HCT116 (cell line): ENCODE measurements at regions not wholly inside any gene's neighbourhood (a gene's known extent, or its start where the extent isn't known, plus 50 kb on each side); places are given as distances from the start of the nearest gene placed in this dataset.

Experiments used
- ATAC-seq: fragments of 200-7000 bp; cut with Tn5 transposase; 2 replicates; pipeline ENCODE4 v1.9.1; 2020; ENCODE audit warnings: mild to moderate bottlenecking, moderate library complexity
- BruUV-seq: library from RNA; stranded (reverse); fragments of 400-500 nt; replicated peaks from 2 replicates; lab custom pipeline; 2021; lab: Mats Ljungman, UMichigan
- CTCF ChIA-PET: fragments of 300-600 bp; sonication (Branson Sonifier 250); formaldehyde crosslinking; loops from one replicate; lab custom pipeline; 2021; ENCODE audit warnings: antibody characterized with exemption; lab: Charles Lee
- POLR2A ChIA-PET: fragments of 300-600, 350-600 bp; sonication (Branson Sonifier 250); formaldehyde crosslinking; loops from one replicate; lab custom pipeline; 2021; ENCODE audit warnings: antibody characterized with exemption; lab: Charles Lee
- RAD21 ChIA-PET, 2 experiments: fragments of 300-600 bp; sonication (Branson Sonifier 250); formaldehyde crosslinking; loops; one replicate each; lab custom pipeline; 2023; ENCODE audit warnings: low total read pairs in 2 of 2; ENCODE audit not compliant: uncharacterized antibody in 2 of 2, unreplicated experiment in 2 of 2, low non-redundant PET in 1 of 2; lab: Charles Lee
- DNase-seq: peaks from one replicate; pipeline ENCODE4 v3.0.0-alpha.2; 2010; ENCODE audit warnings: low read depth, low spot score
- H2AFZ ChIP-seq: fragments of 200-600 bp; shearing (Covaris generic), sonication (generic); 2 replicates; pipeline ENCODE4 v1.6.1; 2017; ENCODE audit warnings: low read depth, mixed run types, mixed read lengths, antibody characterized with exemption, low read length; ENCODE audit not compliant: poor library complexity, severe bottlenecking
- H3K27ac ChIP-seq: 2 replicates; pipeline ENCODE4 v1.5.1; 2012; ENCODE audit warnings: low read depth, low read length
- H3K27me3 ChIP-seq: fragments of 200-600 bp; sonication (generic); 2 replicates; pipeline ENCODE4 v1.6.1; 2016; ENCODE audit warnings: mixed run types, low read length, mixed read lengths; ENCODE audit not compliant: insufficient read depth
- H3K36me3 ChIP-seq, 2 experiments: fragments of 200-500 bp in 1 of 2; fragments of 200-600 bp in 1 of 2; sonication (Bioruptor generic) in 1 of 2; sonication (generic) in 1 of 2; 2 replicates each; pipeline versions ENCODE4 v1.5.1 to v1.6.1; 2014 to 2016; ENCODE audit warnings: low read length in 2 of 2, inconsistent platforms in 1 of 2, mixed read lengths in 1 of 2, mixed run types in 1 of 2; ENCODE audit not compliant: insufficient read depth in 2 of 2, control insufficient read depth in 1 of 2
- H3K4me1 ChIP-seq, 2 experiments: fragments of 200-600 bp in 1 of 2; sonication (generic) in 1 of 2; 2 replicates each; pipeline versions ENCODE4 v1.5.1 to v1.6.1; 2012 to 2017; ENCODE audit warnings: low read length in 2 of 2, inconsistent platforms in 1 of 2, mild to moderate bottlenecking in 1 of 2, mixed read lengths in 1 of 2, mixed run types in 1 of 2, moderate library complexity in 1 of 2; ENCODE audit not compliant: insufficient read depth in 2 of 2, control insufficient read depth in 1 of 2
- H3K4me2 ChIP-seq: fragments of 200-600 bp; sonication (generic); 2 replicates; pipeline ENCODE4 v1.6.1; 2017; ENCODE audit warnings: mixed run types, low read length, mixed read lengths
- H3K4me3 ChIP-seq, 2 experiments: fragments of 200-600 bp in 1 of 2; sonication (generic) in 1 of 2; replicated peaks in 1 of 2; 2 replicates each; pipeline ENCODE4 v1.5.1; 2011 to 2016; ENCODE audit warnings: low read length in 2 of 2, control low read depth in 1 of 2, low read depth in 1 of 2, mild to moderate bottlenecking in 1 of 2, mixed read lengths in 1 of 2, mixed run types in 1 of 2
- H3K79me2 ChIP-seq: fragments of 200-600 bp; sonication (generic); 2 replicates; pipeline ENCODE4 v1.6.1; 2017; ENCODE audit warnings: mild to moderate bottlenecking, mixed run types, low read length, moderate library complexity, mixed read lengths; ENCODE audit not compliant: insufficient read depth
- H3K9ac ChIP-seq: fragments of 200-600 bp; sonication (generic); 2 replicates; pipeline ENCODE4 v1.6.1; 2016; ENCODE audit warnings: low read length, mixed read lengths
- H3K9me2 ChIP-seq: fragments of 200-600 bp; sonication (generic), shearing (Covaris generic); 2 replicates; pipeline ENCODE4 v1.6.1; 2017; ENCODE audit warnings: mixed run types, mild to moderate bottlenecking, moderate library complexity; ENCODE audit not compliant: insufficient read depth
- H3K9me3 ChIP-seq, 2 experiments: fragments of 200-500 bp in 1 of 2; fragments of 200-600 bp in 1 of 2; sonication (Bioruptor generic) in 1 of 2; sonication (generic) in 1 of 2; 2 replicates each; pipeline ENCODE4 v1.6.1; 2014 to 2017; ENCODE audit warnings: low read length in 2 of 2, mixed read lengths in 2 of 2, inconsistent platforms in 1 of 2, low read depth in 1 of 2, mild to moderate bottlenecking in 1 of 2, mixed run types in 1 of 2, moderate library complexity in 1 of 2; ENCODE audit not compliant: control insufficient read depth in 1 of 2, insufficient read depth in 1 of 2
- H4K20me1 ChIP-seq: fragments of 200-600 bp; sonication (generic), shearing (Covaris generic); 2 replicates; pipeline ENCODE4 v1.6.1; 2017; ENCODE audit warnings: mixed run types, mild to moderate bottlenecking, moderate library complexity; ENCODE audit not compliant: insufficient read depth
- CEBPB ChIP-seq: IDR thresholded peaks from 2 replicates; pipeline ENCODE4 v1.6.1; 2012; ENCODE audit warnings: low read depth
- EGR1 ChIP-seq: IDR thresholded peaks from 2 replicates; pipeline ENCODE4 v1.6.1; 2012; ENCODE audit warnings: low read depth
- SP1 ChIP-seq: IDR thresholded peaks from 2 replicates; pipeline ENCODE4 v1.6.1; 2012; ENCODE audit warnings: low read depth
- intact Hi-C: fragments of 100-400 bp; cut with micrococcal nuclease; formaldehyde crosslinking; loops from 2 replicates; pipeline ENCODE4 v1.10.0; 2022

GRCh38 chr7:124480036-124480820 is 285.4 kb downstream of the GPR37 start:
- TF ChIP-seq SP1 = no peak
- no peak for TF ChIP-seq CEBPB
- CTCF ChIA-PET = no interaction called here
- no peaks in the 10 kb centered on the region for H3K36me3 ChIP-seq
- no peaks in the 10 kb centered on the region for H3K9me3 ChIP-seq
- H3K27ac ChIP-seq = no peak overlapping the region
- no peak overlapping the region for H3K4me3 ChIP-seq
- no TSS peak for BruUV-seq
- no peaks in the 10 kb centered on the region for H3K79me2 ChIP-seq
- H3K9me2 ChIP-seq = no peaks in the 10 kb centered on the region
- no peak overlapping the region for H2AFZ ChIP-seq
- no peaks in the 10 kb centered on the region for H3K4me1 ChIP-seq
- no peaks in the 10 kb centered on the region for H3K27me3 ChIP-seq
- H3K4me2 ChIP-seq = no peak overlapping the region
- RAD21 ChIA-PET = no interaction called here
- POLR2A ChIA-PET = no interaction called here
- intact Hi-C loops = no loop called here
- ATAC-seq (no peak), DNase-seq (no peak)
- no peaks in the 10 kb centered on the region for H4K20me1 ChIP-seq
- H3K9ac ChIP-seq = no peak overlapping the region

DNA sequence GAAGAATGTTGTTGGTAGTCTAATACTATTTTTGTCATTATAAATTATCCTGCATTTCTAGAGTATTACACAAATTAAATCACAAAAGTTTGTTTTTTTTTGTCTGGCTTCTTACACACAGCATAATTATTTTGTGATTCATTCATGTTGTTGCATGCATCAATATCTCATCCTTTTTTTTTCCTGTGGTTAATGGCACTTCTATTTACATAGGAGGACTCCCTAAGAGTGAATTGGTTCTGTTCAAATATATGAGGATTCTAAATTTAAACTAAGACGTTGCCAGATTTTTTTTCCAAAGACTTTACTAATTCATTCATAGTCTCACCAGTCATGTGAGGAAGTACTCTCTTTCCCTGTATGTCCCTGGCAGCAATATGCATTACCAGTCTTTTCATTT is 303.3 kb downstream of the GPR37 start:
- Histone ChIP-seq H3K27me3 (no peaks in the 10 kb centered on the region), H3K27ac (no peak overlapping the region), H3K79me2 (no peaks in the 10 kb centered on the region), H3K4me1 (no peaks in the 10 kb centered on the region), H3K9me3 (no peaks in the 10 kb centered on the region), H3K36me3 (no peaks in the 10 kb centered on the region), H3K4me3 (no peak overlapping the region), H2AFZ (no peak overlapping the region), H4K20me1 (no peaks in the 10 kb centered on the region), H3K9me2 (no peaks in the 10 kb centered on the region), H3K4me2 (no peak overlapping the region), H3K9ac (no peak overlapping the region)
- ChIA-PET POLR2A (no interaction called here), RAD21 (no interaction called here), CTCF (no interaction called here)
- no peak for TF ChIP-seq EGR1
- intact Hi-C loops = no loop called here
- ATAC-seq (no peak), DNase-seq (no peak)
- BruUV-seq = no TSS peak
